ENCODE measurements at regions not wholly inside any gene's neighbourhood (a gene's known extent, or its start where the extent isn't known, plus 50 kb on each side); places are given as distances from the start of the nearest gene placed in this dataset.

- TF ChIP-seq POLR2AphosphoS5 (IDR thresholded peaks at IDR 0.05; ENCODE audit: low read depth, low read length) (no peak), POLR2A (IDR thresholded peaks at IDR 0.05; ENCODE audit: low read depth, low read length) (no peak)
Observed at GRCh38 chr9:2496934-2497333, 124.7 kb upstream of the VLDLR start.
